Stomach (tissue), 8 donors: ENCODE measurements at regions not wholly inside any gene's neighbourhood (a gene's known extent, or its start where the extent isn't known, plus 50 kb on each side); places are given as distances from the start of the nearest gene placed in this dataset.

Experiments used
- DNase-seq, 2 donors: peaks; one replicate each; pipeline versions ENCODE4 v3.0.0 to v3.0.0-alpha.2; 2013 to 2019
- H3K27ac ChIP-seq, 5 donors: fragments of 200-600 bp in 4 of 5; sonication (generic) in 4 of 5; one replicate each; pipeline ENCODE4 v1.5.1; 2013 to 2019; ENCODE audit warnings: mild to moderate bottlenecking in 1 of 5, moderate library complexity in 1 of 5
- H3K27me3 ChIP-seq, 3 donors: fragments of 200-600 bp; sonication (generic); one replicate each; pipeline ENCODE4 v1.5.1; 2017 to 2019; ENCODE audit warnings: mixed run types in 1 of 3
- H3K36me3 ChIP-seq, 4 donors: fragments of 200-600 bp; sonication (generic); 1 replicate in 3 of 4; 2 replicates in 1 of 4; pipeline ENCODE4 v1.5.1; 2016 to 2019
- H3K4me1 ChIP-seq, 4 donors: fragments of 200-600 bp; sonication (generic); one replicate each; pipeline ENCODE4 v1.5.1; 2016 to 2019
- H3K4me3 ChIP-seq, 4 donors: fragments of 200-600 bp; sonication (generic) in 3 of 4; one replicate each; pipeline ENCODE4 v1.5.1; 2016 to 2019; ENCODE audit warnings: mild to moderate bottlenecking in 1 of 4
- H3K9me3 ChIP-seq, 4 donors: fragments of 200-600 bp; sonication (generic); one replicate each; pipeline ENCODE4 v1.5.1; 2016 to 2019
- EP300 ChIP-seq: sonication (generic); formaldehyde crosslinking; IDR thresholded peaks from one replicate; pipeline ENCODE4 v1.6.1; 2017; ENCODE audit warnings: antibody characterized with exemption
- POLR2A ChIP-seq, 4 donors: fragments of 450-650 bp; IDR thresholded peaks; one replicate each; pipeline ENCODE4 v1.6.1; 2016; ENCODE audit warnings: antibody characterized with exemption in 4 of 4, control low read depth in 2 of 4, mild to moderate bottlenecking in 1 of 4, moderate library complexity in 1 of 4
- POLR2AphosphoS5 ChIP-seq, 3 donors: sonication (generic); formaldehyde crosslinking; IDR thresholded peaks; one replicate each; pipeline ENCODE4 v1.6.1; 2016; ENCODE audit warnings: antibody characterized with exemption in 3 of 3
- WGBS, 5 donors: extraction: QIAGEN DNeasy Blood & Tissue Kit in 3 of 5; methylation state at CpG; one replicate each; pipeline versions ENCODE4 v1.1.5 to v1.1.7; 2013 to 2018; 5-methylcytosine and 5-hydroxymethylcytosine counted together
- intact Hi-C: fragments of 100-400 bp; cut with DNase I; formaldehyde crosslinking; loops from one replicate; pipeline ENCODE4 v1.15.1; 2023; ENCODE audit warnings: low total_unique reads
- TF ChIP-seq, protein P1 (sequence below), 7 experiments: fragments of 450-650 bp in 4 of 7; fragments of 200-600 bp in 3 of 7; sonication (generic) in 3 of 7; IDR thresholded peaks; one replicate each; pipeline ENCODE4 v1.5.1; 2016 to 2019; ENCODE audit warnings: antibody characterized with exemption in 7 of 7, control low read depth in 2 of 7, mild to moderate bottlenecking in 1 of 7
- donor health status: healthy with polysubstance abuse.
- donor health status: Bipolar disorder and iron deficiency.
- donor health status: healthy.

GRCh38 chr5:99936911-99937310, 598.3 kb upstream of the FAM174A start:
- intact Hi-C loops, result no loop called here
- DNase-seq, result no peak
- H3K4me3 ChIP-seq, result no peak overlapping the region
- no peaks in the 10 kb centered on the region for H3K9me3 ChIP-seq
- 0 to 24% (median 15%) methylated on average over 1 of the region's 1 CpG for WGBS, 5 donors
- TF ChIP-seq, protein P1, sequence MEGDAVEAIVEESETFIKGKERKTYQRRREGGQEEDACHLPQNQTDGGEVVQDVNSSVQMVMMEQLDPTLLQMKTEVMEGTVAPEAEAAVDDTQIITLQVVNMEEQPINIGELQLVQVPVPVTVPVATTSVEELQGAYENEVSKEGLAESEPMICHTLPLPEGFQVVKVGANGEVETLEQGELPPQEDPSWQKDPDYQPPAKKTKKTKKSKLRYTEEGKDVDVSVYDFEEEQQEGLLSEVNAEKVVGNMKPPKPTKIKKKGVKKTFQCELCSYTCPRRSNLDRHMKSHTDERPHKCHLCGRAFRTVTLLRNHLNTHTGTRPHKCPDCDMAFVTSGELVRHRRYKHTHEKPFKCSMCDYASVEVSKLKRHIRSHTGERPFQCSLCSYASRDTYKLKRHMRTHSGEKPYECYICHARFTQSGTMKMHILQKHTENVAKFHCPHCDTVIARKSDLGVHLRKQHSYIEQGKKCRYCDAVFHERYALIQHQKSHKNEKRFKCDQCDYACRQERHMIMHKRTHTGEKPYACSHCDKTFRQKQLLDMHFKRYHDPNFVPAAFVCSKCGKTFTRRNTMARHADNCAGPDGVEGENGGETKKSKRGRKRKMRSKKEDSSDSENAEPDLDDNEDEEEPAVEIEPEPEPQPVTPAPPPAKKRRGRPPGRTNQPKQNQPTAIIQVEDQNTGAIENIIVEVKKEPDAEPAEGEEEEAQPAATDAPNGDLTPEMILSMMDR (IDR thresholded peaks at IDR 0.05), result no peak
- TF ChIP-seq POLR2AphosphoS5 (IDR thresholded peaks at IDR 0.05) (no peak), POLR2A (IDR thresholded peaks at IDR 0.05) (no peak), EP300 (no peak)
- no peaks in the 10 kb centered on the region for H3K27me3 ChIP-seq
- no peaks in the 10 kb centered on the region for H3K36me3 ChIP-seq
- no peaks in the 10 kb centered on the region for H3K4me1 ChIP-seq
- no peak overlapping the region for H3K27ac ChIP-seq

GRCh38 chr5:99929806-99930135, 605.4 kb upstream of the FAM174A start:
- Histone ChIP-seq H3K4me3 (no peak overlapping the region), H3K36me3 (no peaks in the 10 kb centered on the region), H3K27me3 (no peaks in the 10 kb centered on the region), H3K9me3 (no peaks in the 10 kb centered on the region), H3K4me1 (no peaks in the 10 kb centered on the region), H3K27ac (no peak overlapping the region)
- no peak for DNase-seq
- TF ChIP-seq EP300 (no peak), POLR2AphosphoS5 (IDR thresholded peaks at IDR 0.05) (no peak), POLR2A (IDR thresholded peaks at IDR 0.05) (no peak)
- TF ChIP-seq, protein P1 (IDR thresholded peaks at IDR 0.05), result no peak
- intact Hi-C loops, result no loop called here

DNA sequence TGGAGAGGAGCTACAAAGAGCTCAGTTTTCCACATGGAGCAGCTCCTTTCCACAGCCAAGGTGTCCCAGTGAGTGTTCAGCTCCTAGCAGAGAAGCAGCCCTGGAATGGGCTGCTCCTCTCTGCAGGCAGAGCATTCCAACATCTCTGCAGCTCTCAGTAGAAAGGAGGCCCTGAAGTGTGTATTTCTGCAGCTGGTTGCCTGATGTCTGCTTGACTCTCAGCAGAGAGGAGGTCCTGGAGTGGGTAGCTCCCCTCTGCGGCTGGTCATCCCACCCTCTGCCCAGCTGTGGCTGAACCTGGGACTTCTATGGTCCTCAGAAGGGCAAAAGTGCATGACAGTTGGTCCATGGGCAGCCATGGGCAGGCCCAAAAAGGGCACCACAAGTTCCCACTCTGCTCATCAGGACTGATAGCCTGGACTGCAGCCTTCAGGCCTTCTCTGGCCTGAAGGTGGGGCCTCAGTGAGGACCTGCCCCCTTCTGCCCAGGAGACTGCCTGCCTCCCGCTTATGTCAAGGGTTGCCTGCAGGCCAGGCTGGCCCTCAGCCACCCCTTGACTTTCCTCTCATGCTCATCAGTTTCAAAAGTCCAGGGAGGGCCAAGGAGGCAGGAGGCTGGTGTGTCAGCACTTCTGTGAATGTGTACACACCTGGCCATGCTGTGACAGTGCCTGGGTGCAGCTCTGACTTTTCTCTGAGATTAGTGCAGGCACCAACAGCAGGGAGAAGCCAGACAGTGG, 605.9 kb upstream of the FAM174A start:
- Histone ChIP-seq H3K27ac (no peak overlapping the region), H3K27me3 (no peaks in the 10 kb centered on the region)
- WGBS, 5 donors, result 83 to 97% (median 92%) methylated on average over 1 to 2 of the region's 2 CpGs; no CpG with 5 or more reads in 1 of the 5 donors

DNA sequence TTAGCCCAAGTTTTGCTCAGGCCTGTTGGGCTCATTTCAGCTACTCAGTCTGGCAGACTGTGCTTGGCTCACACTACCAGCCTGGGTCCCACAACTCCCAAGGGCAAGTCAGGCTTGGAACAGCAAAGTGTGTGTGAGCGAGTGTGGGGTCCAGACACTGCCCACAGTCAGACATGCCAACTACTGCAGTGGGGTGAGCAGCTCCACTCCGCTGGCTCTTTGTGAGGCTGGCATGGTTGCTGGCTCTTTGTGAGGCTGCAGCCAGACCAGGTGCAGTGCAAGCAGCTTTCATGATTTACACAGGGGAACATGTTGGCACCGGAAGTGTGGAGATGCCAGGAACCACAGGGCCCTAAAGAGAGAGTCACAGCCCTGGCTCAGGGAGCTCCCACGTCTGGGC, 606.7 kb upstream of the FAM174A start:
- H3K36me3 ChIP-seq, result no peaks in the 10 kb centered on the region
- WGBS, 5 donors, result 74 to 87% (median 75%) methylated on average over 1 to 4 of the region's 4 CpGs
- H3K4me1 ChIP-seq, result no peaks in the 10 kb centered on the region
- H3K27ac ChIP-seq, result no peak overlapping the region
- H3K9me3 ChIP-seq, result no peaks in the 10 kb centered on the region
- H3K4me3 ChIP-seq, result no peak overlapping the region
- TF ChIP-seq EP300 (no peak), POLR2AphosphoS5 (IDR thresholded peaks at IDR 0.05) (no peak)
- H3K27me3 ChIP-seq, result no peaks in the 10 kb centered on the region
- intact Hi-C loops, result no loop called here
- no peak for DNase-seq

More for the DNA sequence above, 605.9 kb upstream of the FAM174A start:
- intact Hi-C loops, result no loop called here
- Histone ChIP-seq H3K9me3 (no peaks in the 10 kb centered on the region), H3K36me3 (no peaks in the 10 kb centered on the region), H3K4me1 (no peaks in the 10 kb centered on the region), H3K4me3 (no peak overlapping the region)
- no peak for DNase-seq
- TF ChIP-seq POLR2A (IDR thresholded peaks at IDR 0.05) (no peak), POLR2AphosphoS5 (IDR thresholded peaks at IDR 0.05) (no peak), EP300 (no peak)
- TF ChIP-seq, protein P1 (IDR thresholded peaks at IDR 0.05), result no peak

DNA sequence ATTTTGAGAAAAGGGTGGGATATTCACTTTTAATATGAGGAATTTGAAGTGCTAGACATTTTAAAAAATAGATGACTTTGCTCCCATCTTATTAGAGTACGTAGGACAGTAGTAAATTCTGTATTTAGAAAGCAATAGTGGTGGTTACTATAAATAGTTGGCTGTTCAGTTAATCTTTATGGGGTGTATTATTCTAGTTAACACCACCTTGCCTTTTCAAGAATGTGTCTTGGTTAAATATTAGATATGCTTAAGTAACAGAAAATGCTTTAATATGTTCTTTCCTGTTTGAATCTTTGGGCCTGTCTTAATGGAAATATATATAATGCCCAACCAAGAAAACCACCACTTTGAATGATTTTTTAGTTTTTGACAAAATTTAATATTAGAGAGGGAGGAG, 608.7 kb upstream of the FAM174A start:
- Histone ChIP-seq H3K4me1 (no peaks in the 10 kb centered on the region), H3K27ac (no peak overlapping the region), H3K9me3 (no peaks in the 10 kb centered on the region), H3K36me3 (no peaks in the 10 kb centered on the region), H3K27me3 (no peaks in the 10 kb centered on the region), H3K4me3 (no peak overlapping the region)
- no peak for DNase-seq
- intact Hi-C loops, result no loop called here
- 36 to 67% (median 40%) methylated on average over 1 of the region's 1 CpG for WGBS, 5 donors
- TF ChIP-seq POLR2AphosphoS5 (IDR thresholded peaks at IDR 0.05) (no peak), POLR2A (IDR thresholded peaks at IDR 0.05) (no peak), EP300 (no peak)
- TF ChIP-seq, protein P1 (IDR thresholded peaks at IDR 0.05), result no peak
